Activated CD4-positive, alpha-beta T cell treated with anti-CD3 and anti-CD28 coated beads, Interleukin-2, Interleukin-6, amounts not matched to agents 100 ng/mL and 50 ng/mL, durations not matched to agents 16 hours and 8 hours (primary cell): ENCODE measurements at regions not wholly inside any gene's neighbourhood (a gene's known extent, or its start where the extent isn't known, plus 50 kb on each side); places are given as distances from the start of the nearest gene placed in this dataset.
"Not testable (repeated sequence)": the region's sequence is repeated elsewhere in the genome, so short reads cannot be mapped to it uniquely, and the experiment has no call there.

Experiments
- DNase-seq: peaks from one replicate; pipeline ENCODE4 v3.0.0-alpha.2; 2020

DNA sequence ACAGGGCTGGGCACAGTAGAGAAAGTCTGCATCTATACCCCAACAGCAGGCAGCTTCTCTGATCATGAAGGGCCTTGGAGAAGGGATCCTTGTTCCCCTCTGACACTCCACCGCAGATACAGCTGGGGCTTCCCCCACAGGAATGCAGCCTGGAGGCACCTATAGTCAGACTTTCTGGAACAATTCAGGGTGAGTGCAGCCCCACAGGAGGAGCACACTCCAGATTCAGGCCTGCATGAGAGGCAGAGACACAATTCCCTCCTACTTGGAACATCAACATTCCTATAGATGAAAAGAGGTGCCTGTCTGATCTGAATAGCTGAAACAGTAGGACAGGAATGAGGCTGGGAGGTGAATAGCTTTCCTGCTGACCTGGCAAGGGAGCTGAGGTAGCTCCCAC is 1298.0 kb upstream of the CNTN5 start:
- DNase-seq, result no peak

DNA sequence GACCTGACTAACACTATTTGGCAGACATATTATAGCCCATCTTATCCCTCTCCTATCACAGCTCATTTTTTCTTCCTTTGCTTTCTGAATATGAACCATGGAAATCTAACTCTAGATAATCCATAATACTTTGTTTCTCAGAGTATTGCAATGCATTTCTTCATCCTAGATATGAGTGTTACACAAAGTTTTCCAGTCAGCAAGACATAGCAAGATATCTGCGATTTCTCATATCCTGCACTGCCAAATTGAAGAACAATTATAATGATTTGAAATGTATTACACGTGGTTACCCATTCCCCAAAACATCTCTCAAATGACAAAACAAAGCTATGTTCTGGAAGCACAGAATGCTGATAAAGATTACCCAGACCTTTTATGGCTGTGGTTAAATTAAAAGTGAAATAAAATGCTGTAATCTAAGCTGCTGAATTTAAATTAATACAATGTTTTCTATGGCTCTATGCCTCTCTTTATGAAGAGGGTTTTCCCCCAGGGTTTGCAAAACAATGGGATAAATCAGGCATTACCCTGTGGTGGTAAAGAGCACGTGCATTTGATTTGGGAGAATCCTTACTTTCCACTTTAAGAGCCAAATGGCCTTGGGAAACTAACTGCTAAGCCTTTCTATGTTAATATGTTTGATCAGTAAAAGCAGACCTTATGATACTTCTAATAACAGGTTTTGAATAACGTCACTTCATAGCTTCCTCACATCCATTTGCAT is 1291.0 kb upstream of the CNTN5 start:
- DNase-seq, result no peak

DNA sequence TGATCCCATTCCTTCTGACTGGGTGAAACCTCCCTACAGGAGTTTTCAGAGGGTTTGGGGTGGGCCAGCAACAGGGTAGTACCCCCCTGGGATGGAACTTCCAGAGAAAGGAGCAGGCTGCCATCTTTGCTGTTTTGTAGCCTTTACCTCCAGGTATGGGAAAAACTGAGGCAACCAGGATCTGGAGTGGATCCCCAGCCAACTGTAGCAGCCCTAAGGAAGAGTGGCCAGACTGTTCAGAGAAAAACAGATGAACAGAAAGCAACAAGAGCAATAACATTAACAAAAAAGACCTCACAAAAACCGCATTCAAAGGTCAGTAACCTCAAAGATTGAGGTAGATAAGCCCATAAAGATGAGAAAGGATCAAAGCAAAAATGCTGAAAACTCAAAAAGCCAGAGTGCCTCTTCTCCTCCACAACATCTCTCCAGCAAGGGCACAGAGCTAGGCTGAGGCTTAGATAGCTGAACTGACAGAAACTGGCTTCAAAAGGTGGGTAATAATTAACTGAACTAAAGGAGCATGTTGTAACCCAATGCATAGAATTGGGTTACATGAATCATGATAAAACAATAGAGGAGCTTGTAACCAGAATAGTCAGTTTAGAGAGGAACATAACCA is 1288.6 kb upstream of the CNTN5 start:
- DNase-seq, result no peak

DNA sequence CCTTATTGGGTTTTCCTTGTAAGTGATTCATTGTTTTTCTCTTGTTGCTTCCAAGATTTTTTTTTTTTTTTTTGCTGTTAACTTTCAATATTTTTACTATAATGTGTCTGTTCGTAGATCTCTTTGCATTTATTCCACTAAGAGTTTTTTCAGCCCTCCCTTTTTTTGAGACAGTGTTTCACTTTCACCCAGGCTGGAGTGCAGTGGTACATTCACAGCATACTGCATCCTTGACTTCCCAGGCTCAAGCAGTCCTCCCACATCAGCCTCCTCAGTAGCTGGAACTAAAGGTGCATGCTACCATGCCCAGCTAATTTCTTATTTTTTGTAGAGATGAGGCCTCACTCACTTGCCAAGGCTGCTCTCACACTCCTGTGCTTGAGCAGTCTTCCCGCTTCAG is 1282.0 kb upstream of the CNTN5 start:
- DNase-seq, result no peak

DNA sequence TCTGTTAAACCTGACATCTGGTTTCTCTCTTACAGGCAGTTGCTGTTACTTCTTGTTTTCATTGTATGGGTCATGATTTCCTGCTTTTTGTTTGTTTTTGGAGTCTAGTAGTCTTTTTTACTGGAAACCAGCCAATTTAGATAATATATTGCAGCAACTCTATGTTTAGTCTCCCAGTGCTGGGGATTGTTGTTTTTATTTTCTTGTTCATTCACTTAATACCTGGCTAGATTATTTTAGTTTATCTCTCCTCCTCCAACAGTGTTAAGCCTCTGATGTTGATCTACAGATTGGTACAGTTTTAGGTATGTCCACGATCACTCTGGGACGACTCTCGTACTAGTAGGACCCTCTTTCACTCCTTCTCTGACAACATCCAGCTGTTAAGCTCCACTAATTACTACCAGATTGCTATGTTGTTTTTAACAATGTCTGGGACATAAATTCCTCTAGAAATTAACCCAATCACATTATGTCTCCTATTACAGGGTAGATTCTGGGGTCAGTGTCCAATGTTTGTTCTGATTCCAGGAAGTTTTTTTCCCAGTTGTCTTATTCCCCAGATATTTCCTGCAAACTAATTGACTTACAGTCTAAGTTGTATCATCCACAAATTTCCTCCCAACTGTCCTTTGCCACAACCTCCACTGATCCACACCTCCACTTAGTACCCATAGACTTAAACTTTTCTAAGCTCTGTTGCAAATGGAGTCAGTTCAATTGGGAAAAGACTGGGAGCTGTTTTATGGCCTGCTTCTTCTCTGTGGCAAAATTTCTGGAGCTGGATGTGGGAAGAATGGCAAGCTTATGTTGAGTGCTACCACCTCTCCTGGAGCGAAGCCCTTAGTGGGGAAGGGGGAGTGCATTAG is 1280.6 kb upstream of the CNTN5 start:
- DNase-seq, result no peak

DNA sequence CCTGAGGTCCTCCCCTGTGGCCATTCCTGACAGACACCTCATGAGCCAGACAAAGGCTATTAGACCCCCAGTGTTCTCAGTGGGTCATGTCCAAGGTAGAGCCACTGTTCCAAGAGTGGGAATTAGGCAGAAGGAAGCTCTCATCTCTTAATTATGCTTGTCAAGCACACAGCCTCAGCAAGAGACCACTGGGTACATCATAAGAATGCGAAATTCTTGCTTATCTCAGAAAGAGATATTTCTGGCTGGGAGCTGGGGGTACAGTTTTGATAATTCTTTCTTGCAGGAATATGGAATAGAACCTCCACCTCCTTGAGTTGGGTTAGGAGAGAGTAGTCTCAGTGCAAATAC is 1280.0 kb upstream of the CNTN5 start:
- DNase-seq, result no peak

DNA sequence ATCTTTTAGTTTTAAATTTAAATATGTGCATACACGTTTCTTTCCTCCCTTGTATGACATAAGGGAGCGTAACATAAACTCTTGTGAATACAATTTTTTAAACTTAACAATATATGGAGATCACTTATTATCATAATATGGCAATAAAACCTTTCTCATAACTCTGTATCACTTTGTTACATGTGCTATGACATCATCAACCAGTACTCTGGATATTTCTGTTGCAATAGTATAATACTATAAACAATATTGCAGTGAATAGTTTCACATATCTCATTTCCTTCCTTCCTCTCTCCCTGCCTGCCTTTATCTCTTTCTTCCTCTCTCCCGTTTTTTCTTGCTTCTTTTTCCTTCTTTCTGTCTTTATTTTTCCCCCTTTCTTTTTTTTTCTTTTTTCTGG is 1278.0 kb upstream of the CNTN5 start:
- DNase-seq, result no peak

DNA sequence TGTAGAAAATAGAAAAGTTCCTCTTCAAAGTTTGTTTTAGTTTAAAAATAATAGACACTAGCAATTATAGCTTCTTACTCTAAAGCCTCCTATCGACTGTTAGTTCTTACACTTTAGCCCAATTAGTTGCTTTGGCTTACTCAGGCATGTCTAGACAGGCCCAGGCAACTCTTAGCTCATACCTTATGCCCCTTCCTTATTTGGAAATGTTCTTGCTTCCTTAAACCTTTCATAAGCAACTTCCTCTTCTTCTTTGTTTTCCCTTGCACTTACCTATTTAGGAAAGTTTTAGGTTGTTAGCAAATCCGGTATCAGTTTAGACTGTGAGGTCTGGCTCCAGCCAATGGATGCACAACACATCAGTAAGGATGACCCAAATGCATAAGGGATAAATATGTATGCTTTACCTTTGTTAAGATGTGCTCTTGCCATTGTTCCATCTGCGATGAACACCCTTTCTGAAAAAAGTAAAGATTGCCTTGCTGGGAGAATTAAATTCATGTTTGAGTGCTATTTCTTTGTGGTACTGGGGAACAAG is 1277.5 kb upstream of the CNTN5 start:
- DNase-seq, result no peak

DNA sequence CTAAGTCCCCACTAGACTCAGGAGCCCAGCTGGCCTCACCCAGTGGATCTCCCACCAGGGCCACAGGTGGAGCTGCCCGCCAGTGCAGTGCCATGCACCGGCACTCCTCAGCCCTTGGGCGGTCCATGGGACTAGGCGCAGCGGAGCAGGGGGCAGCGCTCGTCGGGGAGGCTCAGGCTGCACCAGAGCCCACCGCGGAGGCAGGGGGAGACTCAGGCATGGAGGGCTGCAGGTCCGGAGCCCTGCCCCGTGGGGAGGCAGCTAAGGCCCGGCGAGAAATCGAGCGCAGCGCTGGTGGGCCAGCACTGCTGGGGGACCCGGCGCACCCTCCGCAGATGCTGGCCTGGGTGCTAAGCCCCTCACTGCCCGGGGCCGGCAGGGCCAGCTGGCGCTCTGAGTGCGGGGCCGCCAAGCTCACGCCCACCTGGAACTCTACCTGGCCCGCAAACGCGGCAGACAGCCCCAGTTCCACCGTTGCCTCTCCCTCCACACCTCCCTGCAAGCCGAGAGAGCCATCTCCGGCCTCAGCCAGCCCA is 1275.2 kb upstream of the CNTN5 start:
- DNase-seq, result no peak

DNA sequence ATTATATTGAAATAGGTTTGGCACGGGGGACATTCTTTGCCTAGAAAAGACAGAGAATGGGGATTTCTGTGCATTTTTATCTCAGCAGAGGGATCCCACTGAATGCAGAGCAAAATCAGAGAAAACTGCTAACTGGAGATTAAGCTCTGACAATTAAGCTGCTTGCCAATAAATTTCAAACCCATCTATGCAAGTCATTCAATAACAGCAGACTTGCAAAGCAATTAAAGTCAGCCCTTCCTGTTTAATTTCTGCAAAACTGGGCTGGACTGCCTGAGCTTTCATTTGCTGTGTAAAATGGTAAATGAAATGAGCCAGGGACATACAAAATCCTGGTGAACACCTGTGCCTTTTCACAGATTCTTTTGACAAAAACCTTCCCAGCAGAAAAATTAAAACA is 1273.9 kb upstream of the CNTN5 start:
- DNase-seq, result no peak

DNA sequence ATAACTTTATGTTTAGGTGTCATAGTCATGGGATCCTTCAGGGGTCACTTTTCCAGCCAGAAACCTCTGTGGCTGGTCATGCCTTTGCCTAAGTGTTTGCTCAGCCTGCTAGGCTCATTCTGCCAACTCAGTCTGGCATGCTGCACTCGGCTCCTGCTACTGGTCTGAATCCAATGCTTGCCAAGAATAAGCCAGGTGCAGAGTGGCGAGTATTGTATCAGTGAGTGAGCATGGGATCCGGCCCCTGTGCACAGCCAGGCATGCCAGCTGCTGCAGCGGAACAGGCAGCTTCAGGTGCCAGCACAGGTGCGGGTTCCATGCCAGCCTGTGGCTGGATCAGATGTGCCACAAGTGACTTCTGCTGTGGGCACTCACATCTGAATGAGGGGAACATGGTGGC is 1269.3 kb upstream of the CNTN5 start:
- DNase-seq, result no peak

DNA sequence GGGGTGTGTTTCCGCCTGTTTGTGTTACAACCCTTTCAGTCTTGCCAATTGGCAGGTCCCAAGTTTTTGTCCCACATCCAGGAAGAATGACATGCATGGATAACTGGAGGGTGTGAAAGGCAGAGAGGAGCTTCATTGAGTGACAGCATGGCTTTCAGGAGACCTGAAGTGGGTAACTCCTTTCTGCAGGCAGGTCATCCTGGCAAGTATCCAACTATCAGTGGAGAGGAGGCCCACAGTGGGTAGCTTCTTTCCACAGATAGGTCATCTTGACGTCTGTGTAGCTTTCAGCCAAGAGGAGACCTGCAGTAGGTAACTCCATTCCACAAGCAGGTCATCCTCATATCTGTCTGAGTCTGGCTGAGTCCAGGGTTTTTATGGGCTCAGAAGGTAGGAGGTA is 1268.8 kb upstream of the CNTN5 start:
- DNase-seq, result no peak

DNA sequence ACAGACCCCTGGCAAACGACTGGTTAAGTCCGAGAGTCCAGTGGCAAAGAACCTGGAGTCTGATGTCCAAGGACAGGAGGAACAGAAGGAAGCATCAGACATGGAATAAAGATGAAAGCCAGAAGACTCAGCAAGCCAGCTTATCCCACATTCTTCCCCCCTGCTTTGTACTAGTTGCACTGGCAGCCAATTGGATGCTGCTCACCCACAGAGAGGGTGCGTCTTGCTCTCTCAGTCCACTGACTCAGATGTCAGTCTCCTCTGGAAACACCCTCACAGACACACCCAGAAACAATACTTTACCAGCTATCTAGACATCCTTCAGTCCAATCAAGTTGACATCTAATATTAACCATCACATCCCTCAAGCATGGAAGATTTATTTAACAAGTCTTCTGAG is 1265.8 kb upstream of the CNTN5 start:
- no peak for DNase-seq

DNA sequence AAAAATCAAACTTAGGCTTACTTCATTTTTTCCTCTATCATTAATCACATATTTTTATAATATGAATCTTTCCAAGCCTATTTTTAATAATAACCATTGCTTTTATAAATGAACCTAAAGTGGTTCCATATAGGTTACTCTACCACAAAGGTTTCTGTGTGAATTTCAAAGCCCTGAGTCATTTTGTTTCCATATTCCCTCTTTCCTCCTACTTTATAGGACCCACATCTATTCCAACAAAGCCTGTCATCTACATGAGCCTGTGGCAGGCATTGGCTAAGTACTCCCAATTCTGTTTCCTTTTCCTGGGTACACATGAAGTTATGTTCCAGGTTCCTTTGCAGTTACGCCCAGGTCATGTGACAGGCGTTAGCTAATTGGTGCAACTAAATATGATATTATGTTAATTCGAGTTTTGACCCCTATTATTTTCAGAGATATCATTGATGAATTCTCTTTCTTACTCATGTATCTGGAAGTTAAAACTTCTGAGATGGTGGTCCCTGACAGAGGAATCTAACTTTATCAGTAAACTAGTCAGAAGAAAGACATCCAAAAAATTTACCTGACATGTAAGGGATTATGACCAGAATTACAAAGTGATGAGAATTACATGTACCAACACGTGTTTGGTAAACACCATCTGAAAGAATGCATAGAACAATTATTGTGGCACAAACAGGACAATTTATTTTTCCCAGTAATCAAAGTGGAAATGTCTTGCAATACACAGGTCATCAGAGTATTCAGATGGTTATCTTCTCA is 1264.0 kb upstream of the CNTN5 start:
- DNase-seq, result no peak

DNA sequence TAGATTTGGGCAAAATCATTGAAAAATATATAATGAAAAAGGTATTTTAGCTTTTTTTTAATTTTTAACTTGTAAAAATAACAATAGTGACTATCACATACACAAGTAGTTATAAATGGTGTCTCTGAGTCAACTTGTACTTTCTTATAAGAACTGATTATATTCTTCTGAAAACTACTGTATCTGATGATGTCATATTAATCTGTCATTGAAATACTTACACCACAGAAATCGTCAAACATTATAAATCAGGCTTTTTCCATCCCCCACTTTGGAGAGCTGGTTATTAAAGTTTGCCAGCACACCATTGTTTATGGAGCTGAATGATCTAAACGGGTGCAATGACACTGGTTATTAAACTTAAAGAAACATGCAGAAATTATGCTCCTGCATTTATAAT is 1259.6 kb upstream of the CNTN5 start:
- DNase-seq, result no peak

DNA sequence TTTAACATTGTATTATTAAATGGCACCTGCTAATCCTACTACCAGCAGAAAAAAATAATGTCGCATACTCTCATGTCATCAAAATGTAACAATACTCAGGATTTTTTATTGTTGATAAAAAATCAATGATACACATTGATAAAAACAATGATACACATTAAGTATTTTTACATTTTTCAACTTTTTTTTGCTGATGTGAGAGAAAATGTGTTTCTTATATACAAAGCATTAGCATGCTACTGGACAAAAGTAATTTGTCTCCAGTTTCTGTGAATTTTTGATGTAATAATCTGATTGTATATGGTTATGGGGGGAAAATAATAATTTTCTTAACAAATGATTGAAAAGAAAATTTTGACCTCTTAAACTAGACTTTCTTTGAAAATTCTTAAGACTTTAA is 1256.6 kb upstream of the CNTN5 start:
- no peak for DNase-seq

DNA sequence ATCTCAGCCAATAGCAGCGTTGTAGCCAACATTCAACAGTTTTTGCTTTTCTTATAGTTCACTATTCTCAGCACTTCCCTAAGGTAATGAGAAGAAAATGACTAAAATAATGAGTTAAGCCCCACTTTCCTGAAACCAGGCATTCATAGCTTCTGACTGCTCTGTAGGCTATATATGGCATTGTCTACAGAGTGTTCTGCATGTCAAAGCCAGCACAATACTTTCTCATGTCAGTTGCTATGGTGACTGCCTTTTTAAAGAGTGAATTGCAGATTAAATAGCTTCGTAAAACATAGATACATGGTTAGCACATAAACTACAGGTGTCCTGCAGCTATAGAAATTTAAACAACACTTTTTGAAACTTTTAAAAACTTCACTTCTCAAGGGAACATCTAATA is 1256.1 kb upstream of the CNTN5 start:
- no peak for DNase-seq

DNA sequence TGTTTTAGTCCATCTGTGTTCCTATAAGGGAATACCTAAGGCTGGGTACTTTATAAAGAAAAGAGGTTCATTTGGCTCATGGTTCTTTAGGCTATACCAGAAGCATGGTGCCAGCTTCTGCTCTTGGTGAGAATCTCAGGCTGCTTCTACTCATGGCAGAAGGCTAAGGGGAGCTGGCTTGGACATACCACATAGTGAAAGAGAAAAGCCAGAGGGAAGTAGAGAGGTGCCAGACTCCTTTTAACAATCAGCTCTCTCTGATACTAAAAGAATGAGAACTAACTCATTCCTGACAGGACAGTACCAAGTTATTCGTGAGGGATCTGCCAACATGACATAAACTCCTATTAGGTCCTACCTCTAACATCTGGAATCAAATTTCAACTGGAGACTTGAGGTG is 1250.2 kb upstream of the CNTN5 start:
- no peak for DNase-seq

DNA sequence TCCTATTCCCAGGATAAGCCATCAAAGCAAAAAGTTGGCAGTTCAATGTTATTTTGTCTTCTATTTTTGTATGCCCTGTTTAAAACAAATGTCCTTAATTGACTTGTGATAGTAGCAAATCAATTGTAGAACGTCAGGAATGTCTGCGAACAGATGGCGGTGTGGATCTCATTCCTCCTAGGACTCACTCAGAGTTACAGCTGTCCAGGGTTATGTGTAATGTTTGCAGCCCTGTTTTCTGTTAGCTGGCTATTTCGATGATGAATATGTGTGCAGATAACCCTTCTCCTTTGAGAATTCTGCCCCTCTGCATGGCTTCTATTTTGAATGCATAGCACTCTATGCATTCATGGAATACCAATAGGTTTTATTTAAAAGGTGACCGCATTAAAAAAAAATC is 1248.0 kb upstream of the CNTN5 start:
- no peak for DNase-seq

DNA sequence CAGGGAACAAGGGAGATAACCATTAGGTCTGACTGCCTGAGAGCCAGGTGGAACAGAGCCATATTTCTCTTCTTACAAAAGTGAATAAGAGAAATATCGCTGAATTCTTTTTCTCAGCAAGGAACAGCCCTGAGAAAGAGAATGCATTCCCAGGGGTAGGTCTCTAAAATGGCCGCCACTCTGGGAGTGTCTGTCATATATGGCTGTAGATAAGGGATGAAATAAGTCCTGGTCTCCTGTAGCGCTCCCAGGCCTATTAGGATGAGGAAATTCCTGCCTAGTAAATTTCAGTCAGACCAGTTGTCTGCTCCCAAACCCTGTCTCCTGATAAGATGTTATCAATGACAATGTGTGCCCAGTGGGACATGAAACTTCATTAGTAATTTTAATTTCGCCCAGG is 1236.4 kb upstream of the CNTN5 start:
- DNase-seq, result not testable (repeated sequence)

DNA sequence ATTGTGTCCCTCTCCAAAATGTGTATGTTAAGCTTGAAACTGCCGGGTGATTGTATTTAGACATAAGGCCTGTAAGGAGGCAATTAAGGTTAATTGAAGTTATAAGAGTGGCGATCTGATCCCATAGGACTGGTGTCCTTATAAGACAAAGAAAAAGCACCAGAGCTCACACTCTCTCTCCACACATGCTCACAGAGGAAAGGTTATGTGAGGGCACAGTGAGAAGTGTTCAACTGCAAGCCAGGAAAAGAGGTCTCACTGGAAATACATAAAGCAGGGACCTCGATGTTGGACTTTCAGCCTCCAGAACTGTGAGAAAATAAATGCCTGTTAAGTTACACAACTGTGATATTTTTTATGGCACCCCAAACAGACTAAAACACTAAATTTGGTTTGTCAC is 1233.8 kb upstream of the CNTN5 start:
- no peak for DNase-seq

DNA sequence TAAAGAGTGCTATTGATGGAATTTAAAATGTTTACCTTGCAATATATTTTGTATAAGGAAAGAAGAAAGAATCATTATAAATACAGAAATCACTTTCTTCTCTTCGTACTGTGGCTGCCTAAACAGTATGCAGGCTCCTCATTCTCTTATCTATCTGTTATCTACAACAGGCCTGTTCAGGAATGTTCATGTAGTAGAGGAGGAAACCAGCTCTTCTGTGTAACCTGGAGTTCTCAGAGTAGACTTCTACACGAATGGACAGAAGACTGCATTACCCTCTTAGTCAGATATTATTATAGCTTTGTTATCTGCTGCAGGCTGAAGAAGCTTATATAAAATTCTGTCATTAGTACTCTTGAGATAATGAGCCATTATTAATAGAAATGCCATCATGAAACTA is 1225.9 kb upstream of the CNTN5 start:
- DNase-seq, result no peak

DNA sequence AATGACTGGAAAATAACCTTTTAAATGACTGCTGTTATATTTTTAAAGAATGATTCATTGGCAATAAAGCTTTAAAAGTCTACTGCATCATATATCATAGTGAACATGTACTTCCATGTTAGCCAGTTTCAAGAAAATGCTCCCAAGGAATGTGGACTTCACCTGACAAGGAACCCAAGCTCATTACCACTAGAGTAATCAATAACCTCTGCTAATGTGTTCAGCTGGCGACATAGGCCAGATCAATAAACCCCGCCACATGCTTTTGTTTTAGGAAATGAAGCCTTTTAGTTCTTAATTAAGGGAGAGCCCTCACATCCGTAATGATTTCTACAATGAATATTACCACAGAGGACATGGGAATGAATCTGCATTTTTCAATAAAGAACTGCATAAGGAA is 1219.9 kb upstream of the CNTN5 start:
- DNase-seq, result no peak
